ENCODE measurements at regions not wholly inside any gene's neighbourhood (a gene's known extent, or its start where the extent isn't known, plus 50 kb on each side); places are given as distances from the start of the nearest gene placed in this dataset.

GRCh38 chr14:38400751-38401150, 144.9 kb upstream of the CLEC14A start:
- Histone ChIP-seq H3F3A (ENCODE audit: insufficient read depth, low read depth) (peaks cover 3% of the 10 kb centered on the region; the same call in 1 of the 2 replicates), H3K36me3 (ENCODE audit: low read depth) (no peaks in the 10 kb centered on the region), H3K4me2 (no peak overlapping the region), H3K9me2 (ENCODE audit: insufficient read depth) (no peaks in the 10 kb centered on the region), H2AFZ (no peak overlapping the region), H4K20me1 (ENCODE audit: insufficient read depth) (no peaks in the 10 kb centered on the region), H3K4me1 (replicated peaks; ENCODE audit: insufficient read depth) (0 out of 2 replicates have a peak, but pooled peaks cover 5% of the 10 kb centered on the region), H3K27ac (no peak overlapping the region), H3K27me3 (ENCODE audit: insufficient read depth, low read depth) (no peaks in the 10 kb centered on the region), H3K9me3 (ENCODE audit: insufficient read depth, low read depth) (no peaks in the 10 kb centered on the region), H3K79me2 (ENCODE audit: low read depth) (no peaks in the 10 kb centered on the region), H3K4me3 (no peak overlapping the region)
- no peak for DNase-seq
- TF ChIP-seq EZH2 (IDR thresholded peaks at IDR 0.05; ENCODE audit: low read depth) = no peak
- TF ChIP-seq, protein P1, sequence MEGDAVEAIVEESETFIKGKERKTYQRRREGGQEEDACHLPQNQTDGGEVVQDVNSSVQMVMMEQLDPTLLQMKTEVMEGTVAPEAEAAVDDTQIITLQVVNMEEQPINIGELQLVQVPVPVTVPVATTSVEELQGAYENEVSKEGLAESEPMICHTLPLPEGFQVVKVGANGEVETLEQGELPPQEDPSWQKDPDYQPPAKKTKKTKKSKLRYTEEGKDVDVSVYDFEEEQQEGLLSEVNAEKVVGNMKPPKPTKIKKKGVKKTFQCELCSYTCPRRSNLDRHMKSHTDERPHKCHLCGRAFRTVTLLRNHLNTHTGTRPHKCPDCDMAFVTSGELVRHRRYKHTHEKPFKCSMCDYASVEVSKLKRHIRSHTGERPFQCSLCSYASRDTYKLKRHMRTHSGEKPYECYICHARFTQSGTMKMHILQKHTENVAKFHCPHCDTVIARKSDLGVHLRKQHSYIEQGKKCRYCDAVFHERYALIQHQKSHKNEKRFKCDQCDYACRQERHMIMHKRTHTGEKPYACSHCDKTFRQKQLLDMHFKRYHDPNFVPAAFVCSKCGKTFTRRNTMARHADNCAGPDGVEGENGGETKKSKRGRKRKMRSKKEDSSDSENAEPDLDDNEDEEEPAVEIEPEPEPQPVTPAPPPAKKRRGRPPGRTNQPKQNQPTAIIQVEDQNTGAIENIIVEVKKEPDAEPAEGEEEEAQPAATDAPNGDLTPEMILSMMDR (conservative IDR thresholded peaks at IDR 0.05) = no peak
- intact Hi-C loops (cut with micrococcal nuclease; ENCODE audit: unreplicated experiment) = no loop called here
- CTCF ChIA-PET = no interaction called here
- POLR2A ChIA-PET (ENCODE audit: unreplicated experiment) = no interaction called here
- no TSS peak for BruUV-seq (replicated peaks)

- Histone ChIP-seq H3K36me3 (ENCODE audit: low read depth) (no peaks in the 10 kb centered on the region), H3F3A (ENCODE audit: insufficient read depth, low read depth) (peaks cover 3% of the 10 kb centered on the region; the same call in 1 of the 2 replicates), H3K4me2 (no peak overlapping the region), H3K4me3 (no peak overlapping the region), H3K79me2 (ENCODE audit: low read depth) (no peaks in the 10 kb centered on the region), H3K4me1 (replicated peaks; ENCODE audit: insufficient read depth) (0 out of 2 replicates have a peak, but pooled peaks cover 5% of the 10 kb centered on the region), H3K9me3 (ENCODE audit: insufficient read depth, low read depth) (no peaks in the 10 kb centered on the region), H3K27ac (no peak overlapping the region), H2AFZ (no peak overlapping the region), H4K20me1 (ENCODE audit: insufficient read depth) (no peaks in the 10 kb centered on the region), H3K9me2 (ENCODE audit: insufficient read depth) (no peaks in the 10 kb centered on the region), H3K27me3 (ENCODE audit: insufficient read depth, low read depth) (no peaks in the 10 kb centered on the region)
- TF ChIP-seq, protein P1 (conservative IDR thresholded peaks at IDR 0.05) = no peak
- TF ChIP-seq EZH2 (IDR thresholded peaks at IDR 0.05; ENCODE audit: low read depth) = no peak
- intact Hi-C loops (cut with micrococcal nuclease; ENCODE audit: unreplicated experiment) = no loop called here
- no peak for DNase-seq
- no TSS peak for BruUV-seq (replicated peaks)
- ChIA-PET POLR2A (ENCODE audit: unreplicated experiment) (no interaction called here), CTCF (no interaction called here)
Observed at GRCh38 chr14:38399652-38400051, 143.8 kb upstream of the CLEC14A start.

GRCh38 chr14:38394767-38395166, 138.9 kb upstream of the CLEC14A start:
- no peak overlapping the region for H3K4me3 ChIP-seq
- no peaks in the 10 kb centered on the region for H4K20me1 ChIP-seq (ENCODE audit: insufficient read depth)
- CTCF ChIA-PET = no interaction called here
- no peaks in the 10 kb centered on the region for H3K4me1 ChIP-seq (replicated peaks; ENCODE audit: insufficient read depth)
- POLR2A ChIA-PET (ENCODE audit: unreplicated experiment) = no interaction called here
- H3K27ac ChIP-seq = no peak overlapping the region
- no peaks in the 10 kb centered on the region for H3K9me2 ChIP-seq (ENCODE audit: insufficient read depth)
- TF ChIP-seq, protein P1 (conservative IDR thresholded peaks at IDR 0.05) = no peak
- TF ChIP-seq EZH2 (IDR thresholded peaks at IDR 0.05; ENCODE audit: low read depth) = no peak
- no peaks in the 10 kb centered on the region for H3K36me3 ChIP-seq (ENCODE audit: low read depth)
- H3K79me2 ChIP-seq (ENCODE audit: low read depth) = no peaks in the 10 kb centered on the region
- DNase-seq = no peak
- no peaks in the 10 kb centered on the region for H3F3A ChIP-seq (ENCODE audit: insufficient read depth, low read depth)
- intact Hi-C loops (cut with micrococcal nuclease; ENCODE audit: unreplicated experiment) = no loop called here
- no peak overlapping the region for H3K4me2 ChIP-seq
- H2AFZ ChIP-seq = no peak overlapping the region
- no peaks in the 10 kb centered on the region for H3K9me3 ChIP-seq (ENCODE audit: insufficient read depth, low read depth)
- no peaks in the 10 kb centered on the region for H3K27me3 ChIP-seq (ENCODE audit: insufficient read depth, low read depth)
- no TSS peak for BruUV-seq (replicated peaks)
